HEK293 (cell line): ENCODE measurements at regions not wholly inside any gene's neighbourhood (a gene's known extent, or its start where the extent isn't known, plus 50 kb on each side); places are given as distances from the start of the nearest gene placed in this dataset.
A peak's percentile ranks its signal among the peaks of the same experiment; 100 is the strongest.

Source experiments
- CTCF ChIA-PET: fragments of 350-600 bp; formaldehyde crosslinking; extraction: SDS; loops from one replicate; lab custom pipeline; 2021; ENCODE audit warnings: antibody characterized with exemption; lab: Yijun Ruan, JAX
- POLR2A ChIA-PET: fragments of 300-600 bp; formaldehyde crosslinking; extraction: SDS; loops from one replicate; lab custom pipeline; 2020; ENCODE audit warnings: antibody characterized with exemption, inconsistent platforms; lab: Yijun Ruan, JAX
- H3K27ac ChIP-seq: fragments of 200-500 bp; sonication (Bioruptor generic); 2 replicates; pipeline ENCODE4 v1.5.1; 2014; ENCODE audit warnings: low read depth, low read length, control low read depth, inconsistent platforms; ENCODE audit errors: extremely low read depth
- H3K36me3 ChIP-seq, 2 experiments: fragments of 200-500 bp in 1 of 2; sonication (Bioruptor generic) in 1 of 2; 1 replicate in 1 of 2; 2 replicates in 1 of 2; pipeline ENCODE4 v1.5.1; 2014 to 2017; ENCODE audit warnings: inconsistent platforms in 2 of 2, low read length in 2 of 2; ENCODE audit not compliant: control insufficient read depth in 2 of 2, insufficient read depth in 1 of 2
- H3K4me1 ChIP-seq: fragments of 200-500 bp; sonication (Bioruptor generic); 2 replicates; pipeline ENCODE4 v1.5.1; 2014; ENCODE audit warnings: mild to moderate bottlenecking, low read length, inconsistent platforms; ENCODE audit not compliant: control insufficient read depth, insufficient read depth
- H3K4me3 ChIP-seq: 2 replicates; pipeline ENCODE4 v1.5.1; 2011; ENCODE audit warnings: low read depth, mild to moderate bottlenecking, control low read depth, low read length, moderate library complexity
- H3K9me3 ChIP-seq: fragments of 200-500 bp; sonication (Bioruptor generic); 2 replicates; pipeline ENCODE4 v1.5.1; 2014; ENCODE audit warnings: low read depth, low read length, inconsistent platforms; ENCODE audit not compliant: control insufficient read depth, insufficient read depth
- BCL11A ChIP-seq: fragments of 450-650 bp; formaldehyde crosslinking; IDR thresholded peaks from 2 replicates; pipeline ENCODE4 v1.5.1; 2016; ENCODE audit warnings: low read depth, missing biosample characterization, missing genetic modification characterization
- GLI4 ChIP-seq: fragments of 450-650 bp; formaldehyde crosslinking; IDR thresholded peaks from 2 replicates; pipeline ENCODE4 v1.5.1; 2016; ENCODE audit warnings: missing biosample characterization, missing genetic modification characterization
- KLF17 ChIP-seq: fragments of 450-650 bp; formaldehyde crosslinking; IDR thresholded peaks from 2 replicates; pipeline ENCODE4 v1.5.1; 2016; ENCODE audit warnings: missing biosample characterization, missing genetic modification characterization
- OSR2 ChIP-seq: fragments of 450-650 bp; formaldehyde crosslinking; IDR thresholded peaks from 2 replicates; pipeline ENCODE4 v1.5.1; 2016; ENCODE audit warnings: missing biosample characterization, missing genetic modification characterization
- PBX3 ChIP-seq: sonication (generic); formaldehyde crosslinking; IDR thresholded peaks from 2 replicates; pipeline ENCODE4 v1.8.1; 2022; ENCODE audit warnings: mild to moderate bottlenecking, moderate library complexity, missing genetic modification reagents
- SETDB1 ChIP-seq: IDR thresholded peaks from one replicate; pipeline ENCODE4 v1.6.1; 2017; ENCODE audit warnings: mild to moderate bottlenecking, low read length, moderate library complexity, mixed read lengths; ENCODE audit not compliant: insufficient read length
- SP3 ChIP-seq: fragments of 450-650 bp; formaldehyde crosslinking; IDR thresholded peaks from 2 replicates; pipeline ENCODE4 v1.5.1; 2016; ENCODE audit warnings: missing biosample characterization, missing genetic modification characterization
- TCF7L2 ChIP-seq: IDR thresholded peaks from 2 replicates; pipeline ENCODE4 v1.6.1; 2011; ENCODE audit warnings: low read depth, mild to moderate bottlenecking, inconsistent platforms, low read length, moderate library complexity, borderline replicate concordance
- ZBTB17 ChIP-seq: fragments of 450-650 bp; formaldehyde crosslinking; IDR thresholded peaks from 2 replicates; pipeline ENCODE4 v1.5.1; 2016; ENCODE audit warnings: missing biosample characterization, missing genetic modification characterization
- ZBTB26 ChIP-seq: fragments of 450-650 bp; formaldehyde crosslinking; optimal IDR thresholded peaks from 2 replicates; pipeline ENCODE3; 2016; ENCODE audit warnings: missing biosample characterization, mild to moderate bottlenecking, missing genetic modification characterization
- ZEB2 ChIP-seq: fragments of 450-650 bp; formaldehyde crosslinking; IDR thresholded peaks from 2 replicates; pipeline ENCODE4 v1.5.1; 2016; ENCODE audit warnings: missing biosample characterization, missing genetic modification characterization
- ZFP41 ChIP-seq: fragments of 450-650 bp; formaldehyde crosslinking; IDR thresholded peaks from 2 replicates; pipeline ENCODE4 v1.5.1; 2016; ENCODE audit warnings: missing biosample characterization, missing genetic modification characterization, borderline replicate concordance
- ZFP69B ChIP-seq: fragments of 450-650 bp; formaldehyde crosslinking; IDR thresholded peaks from 2 replicates; pipeline ENCODE4 v1.5.1; 2016; ENCODE audit warnings: missing biosample characterization, missing genetic modification characterization
- ZNF121 ChIP-seq: fragments of 450-650 bp; formaldehyde crosslinking; IDR thresholded peaks from 2 replicates; pipeline ENCODE4 v1.5.1; 2016; ENCODE audit warnings: missing biosample characterization, missing genetic modification characterization
- ZNF155 ChIP-seq: fragments of 450-650 bp; formaldehyde crosslinking; IDR thresholded peaks from 2 replicates; pipeline ENCODE4 v1.5.1; 2016; ENCODE audit warnings: missing biosample characterization, missing genetic modification characterization
- ZNF157 ChIP-seq: fragments of 450-650 bp; formaldehyde crosslinking; IDR thresholded peaks from 2 replicates; pipeline ENCODE4 v1.5.1; 2016; ENCODE audit warnings: missing biosample characterization, missing genetic modification characterization
- ZNF175 ChIP-seq: fragments of 450-650 bp; formaldehyde crosslinking; IDR thresholded peaks from 2 replicates; pipeline ENCODE4 v1.5.1; 2016; ENCODE audit warnings: missing biosample characterization, missing genetic modification characterization
- ZNF19 ChIP-seq: fragments of 450-650 bp; formaldehyde crosslinking; IDR thresholded peaks from 2 replicates; pipeline ENCODE4; 2016; ENCODE audit warnings: missing biosample characterization, missing genetic modification characterization, low read depth
- ZNF202 ChIP-seq: fragments of 450-650 bp; formaldehyde crosslinking; IDR thresholded peaks from 2 replicates; pipeline ENCODE4 v1.5.1; 2016; ENCODE audit warnings: missing biosample characterization, missing genetic modification characterization, borderline replicate concordance
- ZNF239 ChIP-seq: fragments of 450-650 bp; formaldehyde crosslinking; IDR thresholded peaks from 2 replicates; pipeline ENCODE4 v1.5.1; 2016; ENCODE audit warnings: missing biosample characterization, missing genetic modification characterization
- ZNF501 ChIP-seq: fragments of 450-650 bp; formaldehyde crosslinking; IDR thresholded peaks from 2 replicates; pipeline ENCODE4 v1.5.1; 2016; ENCODE audit warnings: missing biosample characterization, missing genetic modification characterization
- ZNF514 ChIP-seq: fragments of 450-650 bp; formaldehyde crosslinking; IDR thresholded peaks from 2 replicates; pipeline ENCODE4 v1.5.1; 2016; ENCODE audit warnings: missing biosample characterization, missing genetic modification characterization
- ZNF558 ChIP-seq: fragments of 450-650 bp; formaldehyde crosslinking; IDR thresholded peaks from 2 replicates; pipeline ENCODE4 v1.5.1; 2016; ENCODE audit warnings: missing biosample characterization, missing genetic modification characterization
- ZNF624 ChIP-seq: fragments of 450-650 bp; formaldehyde crosslinking; IDR thresholded peaks from 2 replicates; pipeline ENCODE4 v1.5.1; 2017; ENCODE audit warnings: missing biosample characterization, missing genetic modification characterization
- ZNF670 ChIP-seq: fragments of 450-650 bp; formaldehyde crosslinking; IDR thresholded peaks from 2 replicates; pipeline ENCODE4 v1.5.1; 2016; ENCODE audit warnings: missing biosample characterization, missing genetic modification characterization, low read depth
- ZNF677 ChIP-seq: fragments of 450-650 bp; IDR thresholded peaks from 2 replicates; pipeline ENCODE4 v1.5.0; 2018; ENCODE audit warnings: missing biosample characterization, mild to moderate bottlenecking, missing genetic modification characterization, moderate library complexity
- ZNF777 ChIP-seq: fragments of 450-650 bp; formaldehyde crosslinking; IDR thresholded peaks from 2 replicates; pipeline ENCODE4 v1.5.1; 2017; ENCODE audit warnings: missing biosample characterization, missing genetic modification characterization, borderline replicate concordance
- ZNF791 ChIP-seq: fragments of 450-650 bp; formaldehyde crosslinking; IDR thresholded peaks from 2 replicates; pipeline ENCODE4 v1.5.1; 2016; ENCODE audit warnings: missing biosample characterization, missing genetic modification characterization
- ZSCAN16 ChIP-seq: fragments of 450-650 bp; formaldehyde crosslinking; IDR thresholded peaks from 2 replicates; pipeline ENCODE4 v1.5.1; 2016; ENCODE audit warnings: missing biosample characterization, missing genetic modification characterization
- TF ChIP-seq, protein P1 (sequence below): fragments of 450-650 bp; formaldehyde crosslinking; IDR thresholded peaks from 2 replicates; pipeline ENCODE4 v1.5.1; 2016; ENCODE audit warnings: missing biosample characterization, missing genetic modification characterization
- TF ChIP-seq, protein P2 (sequence below): IDR thresholded peaks from 2 replicates; pipeline ENCODE4 v1.6.1; 2011; ENCODE audit warnings: mild to moderate bottlenecking, low read depth, low read length, borderline replicate concordance
- TF ChIP-seq, protein P3 (sequence below): fragments of 450-650 bp; formaldehyde crosslinking; IDR thresholded peaks from 2 replicates; pipeline ENCODE4 v1.5.1; 2016; ENCODE audit warnings: missing biosample characterization, missing genetic modification characterization

GRCh38 chr7:33754933-33755928 lies 150.1 kb upstream of the BMPER start:
- CTCF ChIA-PET, result interaction anchor here (0.5 to 2.4 kb wide), 11 partner anchors 12 to 484 kb away, joined by 3 to 17 read pairs (median 4); no protein-coding TSS in a partner anchor
- Histone ChIP-seq H3K27ac (peak overlapping the region; percentile 68), H3K4me3 (no peak overlapping the region), H3K9me3 (no peaks in the 10 kb centered on the region), H3K36me3 (no peaks in the 10 kb centered on the region), H3K4me1 (peaks cover 18% of the 10 kb centered on the region)
- POLR2A ChIA-PET, result no interaction called here
- TF ChIP-seq PBX3 (CRISPR knock-in tag) (no peak), ZNF155 (tag by site-specific recombination) (no peak), ZNF624 (tag by site-specific recombination) (no peak), ZFP41 (tag by site-specific recombination) (no peak), ZBTB17 (tag by site-specific recombination) (peak; percentile 41; the same call in 1 of the 2 replicates), ZEB2 (tag by site-specific recombination) (peak; percentile 60; the same call in 1 of the 2 replicates), ZNF514 (no peak), SETDB1 (no peak), ZNF501 (no peak), OSR2 (peak; percentile 75; the same call in 1 of the 2 replicates), GLI4 (tag by site-specific recombination) (no peak), TCF7L2 (peak; percentile 82), ZSCAN16 (tag by site-specific recombination) (no peak), ZNF670 (no peak), BCL11A (no peak), ZNF791 (tag by site-specific recombination) (no peak), ZFP69B (tag by site-specific recombination) (no peak), SP3 (no peak), ZNF677 (tag by site-specific recombination) (no peak), ZNF202 (tag by site-specific recombination) (no peak), ZBTB26 (tag by site-specific recombination) (no peak), ZNF239 (no peak), ZNF558 (tag by site-specific recombination) (no peak), ZNF121 (tag by site-specific recombination) (no peak), ZNF19 (tag by site-specific recombination) (no peak), ZNF175 (tag by site-specific recombination) (no peak), ZNF157 (tag by site-specific recombination) (no peak), KLF17 (tag by site-specific recombination) (no peak), ZNF777 (tag by site-specific recombination) (no peak)
- TF ChIP-seq, protein P1, sequence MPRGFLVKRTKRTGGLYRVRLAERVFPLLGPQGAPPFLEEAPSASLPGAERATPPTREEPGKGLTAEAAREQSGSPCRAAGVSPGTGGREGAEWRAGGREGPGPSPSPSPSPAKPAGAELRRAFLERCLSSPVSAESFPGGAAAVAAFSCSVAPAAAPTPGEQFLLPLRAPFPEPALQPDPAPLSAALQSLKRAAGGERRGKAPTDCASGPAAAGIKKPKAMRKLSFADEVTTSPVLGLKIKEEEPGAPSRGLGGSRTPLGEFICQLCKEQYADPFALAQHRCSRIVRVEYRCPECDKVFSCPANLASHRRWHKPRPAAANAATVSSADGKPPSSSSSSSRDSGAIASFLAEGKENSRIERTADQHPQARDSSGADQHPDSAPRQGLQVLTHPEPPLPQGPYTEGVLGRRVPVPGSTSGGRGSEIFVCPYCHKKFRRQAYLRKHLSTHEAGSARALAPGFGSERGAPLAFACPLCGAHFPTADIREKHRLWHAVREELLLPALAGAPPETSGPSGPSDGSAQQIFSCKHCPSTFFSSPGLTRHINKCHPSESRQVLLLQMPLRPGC, result no peak
- TF ChIP-seq, protein P2, sequence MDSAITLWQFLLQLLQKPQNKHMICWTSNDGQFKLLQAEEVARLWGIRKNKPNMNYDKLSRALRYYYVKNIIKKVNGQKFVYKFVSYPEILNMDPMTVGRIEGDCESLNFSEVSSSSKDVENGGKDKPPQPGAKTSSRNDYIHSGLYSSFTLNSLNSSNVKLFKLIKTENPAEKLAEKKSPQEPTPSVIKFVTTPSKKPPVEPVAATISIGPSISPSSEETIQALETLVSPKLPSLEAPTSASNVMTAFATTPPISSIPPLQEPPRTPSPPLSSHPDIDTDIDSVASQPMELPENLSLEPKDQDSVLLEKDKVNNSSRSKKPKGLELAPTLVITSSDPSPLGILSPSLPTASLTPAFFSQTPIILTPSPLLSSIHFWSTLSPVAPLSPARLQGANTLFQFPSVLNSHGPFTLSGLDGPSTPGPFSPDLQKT, result no peak
- TF ChIP-seq, protein P3, sequence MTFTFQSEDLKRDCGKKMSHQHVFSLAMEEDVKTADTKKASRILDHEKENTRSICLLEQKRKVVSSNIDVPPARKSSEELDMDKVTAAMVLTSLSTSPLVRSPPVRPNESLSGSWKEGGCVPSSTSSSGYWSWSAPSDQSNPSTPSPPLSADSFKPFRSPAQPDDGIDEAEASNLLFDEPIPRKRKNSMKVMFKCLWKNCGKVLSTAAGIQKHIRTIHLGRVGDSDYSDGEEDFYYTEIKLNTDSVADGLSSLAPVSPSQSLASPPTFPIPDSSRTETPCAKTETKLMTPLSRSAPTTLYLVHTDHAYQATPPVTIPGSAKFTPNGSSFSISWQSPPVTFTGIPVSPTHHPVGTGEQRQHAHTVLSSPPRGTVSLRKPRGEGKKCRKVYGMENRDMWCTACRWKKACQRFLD, result no peak
